22Rv1 (cell line): ENCODE measurements at regions not wholly inside any gene's neighbourhood (a gene's known extent, or its start where the extent isn't known, plus 50 kb on each side); places are given as distances from the start of the nearest gene placed in this dataset.

ENCODE experiments used
- CTCF ChIP-seq: fragments of 450-650 bp; IDR thresholded peaks from 2 replicates; pipeline ENCODE4 v1.5.1; 2017; ENCODE audit warnings: mild to moderate bottlenecking
- ZFX ChIP-seq: fragments of 450-650 bp; IDR thresholded peaks from 2 replicates; pipeline ENCODE4 v1.6.1; 2017; ENCODE audit warnings: antibody characterized with exemption, borderline replicate concordance

- no peak for TF ChIP-seq CTCF
- no peak for TF ChIP-seq ZFX
These were observed 1158.0 kb upstream of the SPRY2 start for GRCh38 chr13:81498969-81499368.
